HG03095 (cell line): ENCODE measurements at regions not wholly inside any gene's neighbourhood (a gene's known extent, or its start where the extent isn't known, plus 50 kb on each side); places are given as distances from the start of the nearest gene placed in this dataset.

Experiments used
- ATAC-seq: cut with Tn5 transposase; IDR thresholded peaks from one replicate; pipeline ENCODE4 v1.9.1; 2021; ENCODE audit warnings: moderate library complexity; ENCODE audit not compliant: unreplicated experiment

- no peak for ATAC-seq
Observed at GRCh38 chr12:106001837-106002218, 136.9 kb downstream of the NUAK1 start.

GRCh38 chr12:106003297-106003696 is 135.5 kb downstream of the NUAK1 start:
- ATAC-seq, result no peak

GRCh38 chr12:106004289-106004688 is 134.5 kb downstream of the NUAK1 start:
- ATAC-seq, result no peak

GRCh38 chr12:106006382-106006781 is 132.4 kb downstream of the NUAK1 start:
- ATAC-seq, result no peak

GRCh38 chr12:106006940-106007339 is 131.8 kb downstream of the NUAK1 start:
- no peak for ATAC-seq

- ATAC-seq, result no peak
Observed at GRCh38 chr12:106010741-106011140, 128.0 kb downstream of the NUAK1 start.
